ENCODE measurements at regions not wholly inside any gene's neighbourhood (a gene's known extent, or its start where the extent isn't known, plus 50 kb on each side); places are given as distances from the start of the nearest gene placed in this dataset.

DNA sequence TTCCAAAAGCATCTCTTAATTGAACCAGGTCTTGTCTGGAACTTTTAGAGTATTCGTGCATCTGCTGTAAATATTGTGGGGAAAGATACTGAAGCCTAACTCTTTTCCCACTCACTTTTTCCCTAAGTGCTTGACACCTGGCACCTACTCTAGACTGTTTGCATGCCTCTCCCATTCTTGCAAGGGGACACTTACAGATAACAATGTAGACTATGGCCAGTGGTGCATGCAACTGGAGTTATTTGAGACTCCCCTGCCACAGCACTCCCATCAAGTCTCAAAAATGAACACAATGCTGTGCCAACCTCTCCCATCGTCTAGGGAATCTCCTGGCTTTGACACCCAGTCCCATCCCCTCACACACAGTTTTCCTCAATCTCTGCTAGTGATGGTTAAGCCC lies 118.6 kb upstream of the ATP1B1 start:
- ChIA-PET POLR2A (no interaction called here), CTCF (no interaction called here)
- H3K4me1 Mint-ChIP-seq: no peaks in the 10 kb centered on the region
- H3K9me3 Mint-ChIP-seq: no peaks in the 10 kb centered on the region
- no peak for ATAC-seq
- H3K27ac Mint-ChIP-seq: no peak overlapping the region
- DNase-seq (ENCODE audit: low spot score): no peak
- TF ChIP-seq TEAD1 (CRISPR knock-in tag; IDR thresholded peaks at IDR 0.05) (no peak), NFE2L1 (CRISPR knock-in tag; IDR thresholded peaks at IDR 0.05) (no peak)
- TF ChIP-seq, protein P1, sequence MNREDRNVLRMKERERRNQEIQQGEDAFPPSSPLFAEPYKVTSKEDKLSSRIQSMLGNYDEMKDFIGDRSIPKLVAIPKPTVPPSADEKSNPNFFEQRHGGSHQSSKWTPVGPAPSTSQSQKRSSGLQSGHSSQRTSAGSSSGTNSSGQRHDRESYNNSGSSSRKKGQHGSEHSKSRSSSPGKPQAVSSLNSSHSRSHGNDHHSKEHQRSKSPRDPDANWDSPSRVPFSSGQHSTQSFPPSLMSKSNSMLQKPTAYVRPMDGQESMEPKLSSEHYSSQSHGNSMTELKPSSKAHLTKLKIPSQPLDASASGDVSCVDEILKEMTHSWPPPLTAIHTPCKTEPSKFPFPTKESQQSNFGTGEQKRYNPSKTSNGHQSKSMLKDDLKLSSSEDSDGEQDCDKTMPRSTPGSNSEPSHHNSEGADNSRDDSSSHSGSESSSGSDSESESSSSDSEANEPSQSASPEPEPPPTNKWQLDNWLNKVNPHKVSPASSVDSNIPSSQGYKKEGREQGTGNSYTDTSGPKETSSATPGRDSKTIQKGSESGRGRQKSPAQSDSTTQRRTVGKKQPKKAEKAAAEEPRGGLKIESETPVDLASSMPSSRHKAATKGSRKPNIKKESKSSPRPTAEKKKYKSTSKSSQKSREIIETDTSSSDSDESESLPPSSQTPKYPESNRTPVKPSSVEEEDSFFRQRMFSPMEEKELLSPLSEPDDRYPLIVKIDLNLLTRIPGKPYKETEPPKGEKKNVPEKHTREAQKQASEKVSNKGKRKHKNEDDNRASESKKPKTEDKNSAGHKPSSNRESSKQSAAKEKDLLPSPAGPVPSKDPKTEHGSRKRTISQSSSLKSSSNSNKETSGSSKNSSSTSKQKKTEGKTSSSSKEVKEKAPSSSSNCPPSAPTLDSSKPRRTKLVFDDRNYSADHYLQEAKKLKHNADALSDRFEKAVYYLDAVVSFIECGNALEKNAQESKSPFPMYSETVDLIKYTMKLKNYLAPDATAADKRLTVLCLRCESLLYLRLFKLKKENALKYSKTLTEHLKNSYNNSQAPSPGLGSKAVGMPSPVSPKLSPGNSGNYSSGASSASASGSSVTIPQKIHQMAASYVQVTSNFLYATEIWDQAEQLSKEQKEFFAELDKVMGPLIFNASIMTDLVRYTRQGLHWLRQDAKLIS (CRISPR knock-in tag; IDR thresholded peaks at IDR 0.05; ENCODE audit: borderline replicate concordance): no peak
- TF ChIP-seq, protein P2, sequence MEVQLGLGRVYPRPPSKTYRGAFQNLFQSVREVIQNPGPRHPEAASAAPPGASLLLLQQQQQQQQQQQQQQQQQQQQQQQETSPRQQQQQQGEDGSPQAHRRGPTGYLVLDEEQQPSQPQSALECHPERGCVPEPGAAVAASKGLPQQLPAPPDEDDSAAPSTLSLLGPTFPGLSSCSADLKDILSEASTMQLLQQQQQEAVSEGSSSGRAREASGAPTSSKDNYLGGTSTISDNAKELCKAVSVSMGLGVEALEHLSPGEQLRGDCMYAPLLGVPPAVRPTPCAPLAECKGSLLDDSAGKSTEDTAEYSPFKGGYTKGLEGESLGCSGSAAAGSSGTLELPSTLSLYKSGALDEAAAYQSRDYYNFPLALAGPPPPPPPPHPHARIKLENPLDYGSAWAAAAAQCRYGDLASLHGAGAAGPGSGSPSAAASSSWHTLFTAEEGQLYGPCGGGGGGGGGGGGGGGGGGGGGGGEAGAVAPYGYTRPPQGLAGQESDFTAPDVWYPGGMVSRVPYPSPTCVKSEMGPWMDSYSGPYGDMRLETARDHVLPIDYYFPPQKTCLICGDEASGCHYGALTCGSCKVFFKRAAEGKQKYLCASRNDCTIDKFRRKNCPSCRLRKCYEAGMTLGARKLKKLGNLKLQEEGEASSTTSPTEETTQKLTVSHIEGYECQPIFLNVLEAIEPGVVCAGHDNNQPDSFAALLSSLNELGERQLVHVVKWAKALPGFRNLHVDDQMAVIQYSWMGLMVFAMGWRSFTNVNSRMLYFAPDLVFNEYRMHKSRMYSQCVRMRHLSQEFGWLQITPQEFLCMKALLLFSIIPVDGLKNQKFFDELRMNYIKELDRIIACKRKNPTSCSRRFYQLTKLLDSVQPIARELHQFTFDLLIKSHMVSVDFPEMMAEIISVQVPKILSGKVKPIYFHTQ (CRISPR knock-in tag; IDR thresholded peaks at IDR 0.05): no peak
- TF ChIP-seq, protein P3, sequence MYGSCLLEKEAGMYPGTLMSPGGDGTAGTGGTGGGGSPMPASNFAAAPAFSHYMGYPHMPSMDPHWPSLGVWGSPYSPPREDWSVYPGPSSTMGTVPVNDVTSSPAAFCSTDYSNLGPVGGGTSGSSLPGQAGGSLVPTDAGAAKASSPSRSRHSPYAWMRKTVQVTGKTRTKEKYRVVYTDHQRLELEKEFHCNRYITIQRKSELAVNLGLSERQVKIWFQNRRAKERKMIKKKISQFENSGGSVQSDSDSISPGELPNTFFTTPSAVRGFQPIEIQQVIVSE (CRISPR knock-in tag; IDR thresholded peaks at IDR 0.05; ENCODE audit: borderline replicate concordance): no peak
- no peak overlapping the region for H3K4me3 Mint-ChIP-seq
- no peaks in the 10 kb centered on the region for H3K36me3 Mint-ChIP-seq
- no peaks in the 10 kb centered on the region for H3K27me3 Mint-ChIP-seq (ENCODE audit: low read depth)

DNA sequence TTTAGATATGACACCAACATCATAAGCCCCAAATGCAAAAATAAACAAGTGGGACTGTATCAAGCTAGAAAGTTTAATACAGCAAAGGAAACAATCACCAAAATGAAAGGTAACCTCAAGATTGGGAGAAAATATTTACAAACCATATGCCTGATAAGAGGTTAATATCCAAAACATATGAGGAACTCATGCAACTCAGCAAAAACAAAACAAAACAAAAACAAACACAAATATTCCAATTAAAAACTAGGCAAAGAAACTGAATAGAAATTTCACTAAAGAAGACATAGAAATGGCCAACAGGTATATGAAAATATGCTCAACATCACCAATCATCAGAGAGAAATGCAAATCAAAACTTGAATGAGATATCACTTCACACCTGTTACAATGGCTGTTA lies 116.5 kb upstream of the ATP1B1 start:
- POLR2A ChIA-PET: no interaction called here
- ATAC-seq (no peak), DNase-seq (ENCODE audit: low spot score) (no peak)
- Mint-ChIP-seq H3K4me1 (no peaks in the 10 kb centered on the region), H3K27ac (no peak overlapping the region), H3K27me3 (ENCODE audit: low read depth) (peaks cover 4% of the 10 kb centered on the region; the same call in 1 of the 2 replicates), H3K36me3 (no peaks in the 10 kb centered on the region), H3K9me3 (peaks cover 12% of the 10 kb centered on the region; the same call in 1 of the 2 replicates), H3K4me3 (no peak overlapping the region)
- CTCF ChIA-PET: no interaction called here
- TF ChIP-seq, protein P4, sequence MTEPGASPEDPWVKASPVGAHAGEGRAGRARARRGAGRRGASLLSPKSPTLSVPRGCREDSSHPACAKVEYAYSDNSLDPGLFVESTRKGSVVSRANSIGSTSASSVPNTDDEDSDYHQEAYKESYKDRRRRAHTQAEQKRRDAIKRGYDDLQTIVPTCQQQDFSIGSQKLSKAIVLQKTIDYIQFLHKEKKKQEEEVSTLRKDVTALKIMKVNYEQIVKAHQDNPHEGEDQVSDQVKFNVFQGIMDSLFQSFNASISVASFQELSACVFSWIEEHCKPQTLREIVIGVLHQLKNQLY (CRISPR knock-in tag; IDR thresholded peaks at IDR 0.05): no peak
- TF ChIP-seq, protein P3 (CRISPR knock-in tag; IDR thresholded peaks at IDR 0.05; ENCODE audit: borderline replicate concordance): no peak
- TF ChIP-seq RORB (CRISPR knock-in tag; IDR thresholded peaks at IDR 0.05): no peak
- TF ChIP-seq ZNF121 (CRISPR knock-in tag; IDR thresholded peaks at IDR 0.05): no peak
- no peak for TF ChIP-seq IRF2 (CRISPR knock-in tag; IDR thresholded peaks at IDR 0.05; ENCODE audit: borderline replicate concordance, low read depth)
- TF ChIP-seq ELF4 (CRISPR knock-in tag; IDR thresholded peaks at IDR 0.05; ENCODE audit: low read depth): no peak
- TF ChIP-seq, protein P5, sequence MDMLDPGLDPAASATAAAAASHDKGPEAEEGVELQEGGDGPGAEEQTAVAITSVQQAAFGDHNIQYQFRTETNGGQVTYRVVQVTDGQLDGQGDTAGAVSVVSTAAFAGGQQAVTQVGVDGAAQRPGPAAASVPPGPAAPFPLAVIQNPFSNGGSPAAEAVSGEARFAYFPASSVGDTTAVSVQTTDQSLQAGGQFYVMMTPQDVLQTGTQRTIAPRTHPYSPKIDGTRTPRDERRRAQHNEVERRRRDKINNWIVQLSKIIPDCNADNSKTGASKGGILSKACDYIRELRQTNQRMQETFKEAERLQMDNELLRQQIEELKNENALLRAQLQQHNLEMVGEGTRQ (CRISPR knock-in tag; IDR thresholded peaks at IDR 0.05): no peak
- TF ChIP-seq, protein P6, sequence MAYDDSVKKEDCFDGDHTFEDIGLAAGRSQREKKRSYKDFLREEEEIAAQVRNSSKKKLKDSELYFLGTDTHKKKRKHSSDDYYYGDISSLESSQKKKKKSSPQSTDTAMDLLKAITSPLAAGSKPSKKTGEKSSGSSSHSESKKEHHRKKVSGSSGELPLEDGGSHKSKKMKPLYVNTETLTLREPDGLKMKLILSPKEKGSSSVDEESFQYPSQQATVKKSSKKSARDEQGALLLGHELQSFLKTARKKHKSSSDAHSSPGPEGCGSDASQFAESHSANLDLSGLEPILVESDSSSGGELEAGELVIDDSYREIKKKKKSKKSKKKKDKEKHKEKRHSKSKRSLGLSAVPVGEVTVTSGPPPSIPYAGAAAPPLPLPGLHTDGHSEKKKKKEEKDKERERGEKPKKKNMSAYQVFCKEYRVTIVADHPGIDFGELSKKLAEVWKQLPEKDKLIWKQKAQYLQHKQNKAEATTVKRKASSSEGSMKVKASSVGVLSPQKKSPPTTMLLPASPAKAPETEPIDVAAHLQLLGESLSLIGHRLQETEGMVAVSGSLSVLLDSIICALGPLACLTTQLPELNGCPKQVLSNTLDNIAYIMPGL (CRISPR knock-in tag; IDR thresholded peaks at IDR 0.05): no peak
- TF ChIP-seq, protein P7, sequence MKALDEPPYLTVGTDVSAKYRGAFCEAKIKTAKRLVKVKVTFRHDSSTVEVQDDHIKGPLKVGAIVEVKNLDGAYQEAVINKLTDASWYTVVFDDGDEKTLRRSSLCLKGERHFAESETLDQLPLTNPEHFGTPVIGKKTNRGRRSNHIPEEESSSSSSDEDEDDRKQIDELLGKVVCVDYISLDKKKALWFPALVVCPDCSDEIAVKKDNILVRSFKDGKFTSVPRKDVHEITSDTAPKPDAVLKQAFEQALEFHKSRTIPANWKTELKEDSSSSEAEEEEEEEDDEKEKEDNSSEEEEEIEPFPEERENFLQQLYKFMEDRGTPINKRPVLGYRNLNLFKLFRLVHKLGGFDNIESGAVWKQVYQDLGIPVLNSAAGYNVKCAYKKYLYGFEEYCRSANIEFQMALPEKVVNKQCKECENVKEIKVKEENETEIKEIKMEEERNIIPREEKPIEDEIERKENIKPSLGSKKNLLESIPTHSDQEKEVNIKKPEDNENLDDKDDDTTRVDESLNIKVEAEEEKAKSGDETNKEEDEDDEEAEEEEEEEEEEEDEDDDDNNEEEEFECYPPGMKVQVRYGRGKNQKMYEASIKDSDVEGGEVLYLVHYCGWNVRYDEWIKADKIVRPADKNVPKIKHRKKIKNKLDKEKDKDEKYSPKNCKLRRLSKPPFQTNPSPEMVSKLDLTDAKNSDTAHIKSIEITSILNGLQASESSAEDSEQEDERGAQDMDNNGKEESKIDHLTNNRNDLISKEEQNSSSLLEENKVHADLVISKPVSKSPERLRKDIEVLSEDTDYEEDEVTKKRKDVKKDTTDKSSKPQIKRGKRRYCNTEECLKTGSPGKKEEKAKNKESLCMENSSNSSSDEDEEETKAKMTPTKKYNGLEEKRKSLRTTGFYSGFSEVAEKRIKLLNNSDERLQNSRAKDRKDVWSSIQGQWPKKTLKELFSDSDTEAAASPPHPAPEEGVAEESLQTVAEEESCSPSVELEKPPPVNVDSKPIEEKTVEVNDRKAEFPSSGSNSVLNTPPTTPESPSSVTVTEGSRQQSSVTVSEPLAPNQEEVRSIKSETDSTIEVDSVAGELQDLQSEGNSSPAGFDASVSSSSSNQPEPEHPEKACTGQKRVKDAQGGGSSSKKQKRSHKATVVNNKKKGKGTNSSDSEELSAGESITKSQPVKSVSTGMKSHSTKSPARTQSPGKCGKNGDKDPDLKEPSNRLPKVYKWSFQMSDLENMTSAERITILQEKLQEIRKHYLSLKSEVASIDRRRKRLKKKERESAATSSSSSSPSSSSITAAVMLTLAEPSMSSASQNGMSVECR (CRISPR knock-in tag; IDR thresholded peaks at IDR 0.05; ENCODE audit: borderline replicate concordance): no peak
- TF ChIP-seq, protein P8, sequence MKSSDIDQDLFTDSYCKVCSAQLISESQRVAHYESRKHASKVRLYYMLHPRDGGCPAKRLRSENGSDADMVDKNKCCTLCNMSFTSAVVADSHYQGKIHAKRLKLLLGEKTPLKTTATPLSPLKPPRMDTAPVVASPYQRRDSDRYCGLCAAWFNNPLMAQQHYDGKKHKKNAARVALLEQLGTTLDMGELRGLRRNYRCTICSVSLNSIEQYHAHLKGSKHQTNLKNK (CRISPR knock-in tag; IDR thresholded peaks at IDR 0.05): no peak
- TF ChIP-seq HMGA2 (CRISPR knock-in tag; IDR thresholded peaks at IDR 0.05): no peak
- TF ChIP-seq PRRX2 (CRISPR knock-in tag; IDR thresholded peaks at IDR 0.05): no peak
- TF ChIP-seq, protein P9, sequence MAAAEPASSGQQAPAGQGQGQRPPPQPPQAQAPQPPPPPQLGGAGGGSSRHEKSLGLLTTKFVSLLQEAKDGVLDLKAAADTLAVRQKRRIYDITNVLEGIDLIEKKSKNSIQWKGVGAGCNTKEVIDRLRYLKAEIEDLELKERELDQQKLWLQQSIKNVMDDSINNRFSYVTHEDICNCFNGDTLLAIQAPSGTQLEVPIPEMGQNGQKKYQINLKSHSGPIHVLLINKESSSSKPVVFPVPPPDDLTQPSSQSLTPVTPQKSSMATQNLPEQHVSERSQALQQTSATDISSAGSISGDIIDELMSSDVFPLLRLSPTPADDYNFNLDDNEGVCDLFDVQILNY (CRISPR knock-in tag; IDR thresholded peaks at IDR 0.05): no peak
